GM12878 (cell line): ENCODE measurements at regions not wholly inside any gene's neighbourhood (a gene's known extent, or its start where the extent isn't known, plus 50 kb on each side); places are given as distances from the start of the nearest gene placed in this dataset.

Experiments
- BACH1 ChIP-seq: fragments of 450-650 bp; IDR thresholded peaks from 2 replicates; pipeline ENCODE4 v1.6.1; 2017; ENCODE audit warnings: mild to moderate bottlenecking, borderline replicate concordance
- CTCF ChIP-seq, 3 experiments: IDR thresholded peaks in 2 of 3; conservative IDR thresholded peaks in 1 of 3; 2 replicates each; pipeline ENCODE4 v1.5.1; 2011; ENCODE audit warnings: low read depth in 3 of 3, low read length in 3 of 3, mild to moderate bottlenecking in 3 of 3, control low read depth in 2 of 3, moderate library complexity in 2 of 3, inconsistent platforms in 1 of 3, mixed read lengths in 1 of 3; ENCODE audit not compliant: control insufficient read depth in 2 of 3, insufficient read depth in 1 of 3; ENCODE audit errors: extremely low read depth in 1 of 3
- HDAC6 ChIP-seq: fragments of 200-600 bp; sonication (generic); IDR thresholded peaks from one replicate; pipeline ENCODE4 v1.8.0; 2017; ENCODE audit warnings: antibody characterized with exemption; ENCODE audit not compliant: unreplicated experiment
- IKZF1 ChIP-seq: fragments of 450-650 bp; conservative IDR thresholded peaks from 2 replicates; pipeline ENCODE4 v1.6.1; 2017; ENCODE audit warnings: antibody characterized with exemption, mild to moderate bottlenecking
- NKRF ChIP-seq: fragments of 450-650 bp; conservative IDR thresholded peaks from 2 replicates; pipeline ENCODE4 v1.6.1; 2017; ENCODE audit warnings: mild to moderate bottlenecking, moderate library complexity
- NRF1 ChIP-seq: conservative IDR thresholded peaks from 2 replicates; pipeline ENCODE4 v1.6.1; 2011; ENCODE audit warnings: mild to moderate bottlenecking, low read depth, low read length, improper control_type of control experiment
- PAX8 ChIP-seq: fragments of 450-650 bp; IDR thresholded peaks from 2 replicates; pipeline ENCODE4 v1.6.1; 2017; ENCODE audit warnings: mild to moderate bottlenecking, moderate library complexity
- POLR2AphosphoS2 ChIP-seq: IDR thresholded peaks from 2 replicates; pipeline ENCODE4 v1.6.1; 2011; ENCODE audit warnings: low read depth, mild to moderate bottlenecking, low read length, improper control_type of control experiment, moderate library complexity
- RAD21 ChIP-seq: IDR thresholded peaks from 2 replicates; pipeline ENCODE4 v1.6.1; 2011; ENCODE audit warnings: mild to moderate bottlenecking, low read depth, low read length, moderate library complexity; ENCODE audit not compliant: insufficient read depth
- REST ChIP-seq: IDR thresholded peaks from 2 replicates; pipeline ENCODE4 v1.6.1; 2012; ENCODE audit warnings: mild to moderate bottlenecking, low read depth, low read length
- SP1 ChIP-seq: IDR thresholded peaks from one replicate; pipeline ENCODE4 v1.6.1; 2011; ENCODE audit warnings: low read depth, low read length
- ZNF384 ChIP-seq: IDR thresholded peaks from 2 replicates; pipeline ENCODE4 v1.6.1; 2012; ENCODE audit warnings: low read depth, mild to moderate bottlenecking, low read length, improper control_type of control experiment, borderline replicate concordance

- TF ChIP-seq CTCF (IDR thresholded peaks at IDR 0.05 in 2 of 3, conservative IDR thresholded peaks at IDR 0.05 in 1 of 3; ENCODE audit: control insufficient read depth in 2 of 3, extremely low read depth in 1 of 3, insufficient read depth in 1 of 3, low read depth in 3 of 3, low read length in 3 of 3) (no peak), PAX8 (no peak), IKZF1 (no peak), SP1 (no peak), BACH1 (no peak), ZNF384 (no peak), NKRF (no peak), POLR2AphosphoS2 (no peak), HDAC6 (no peak), NRF1 (no peak), RAD21 (no peak), REST (no peak)
Observed at GRCh38 chr6:21850691-21851090, 257.1 kb downstream of the SOX4 start.
